ENCODE measurements at regions not wholly inside any gene's neighbourhood (a gene's known extent, or its start where the extent isn't known, plus 50 kb on each side); places are given as distances from the start of the nearest gene placed in this dataset.

- ChIA-PET CTCF (no interaction called here), POLR2A (ENCODE audit: unreplicated experiment) (no interaction called here)
- H3K36me3 ChIP-seq (ENCODE audit: control insufficient read depth, insufficient read depth, low read length) = no peaks in the 10 kb centered on the region
- H2BK15ac ChIP-seq (ENCODE audit: low read depth, low read length) = no peak overlapping the region
- H2AK9ac ChIP-seq (replicated peaks; ENCODE audit: low read depth, low read length, poor library complexity) = no peak overlapping the region
- TF ChIP-seq CHD1 (IDR thresholded peaks at IDR 0.05; ENCODE audit: low read depth, low read length) (no peak), BHLHE40 (IDR thresholded peaks at IDR 0.05; ENCODE audit: low read depth, low read length) (no peak), RFX5 (IDR thresholded peaks at IDR 0.05; ENCODE audit: low read depth, low read length) (no peak), MAZ (IDR thresholded peaks at IDR 0.05; ENCODE audit: borderline replicate concordance, low read depth, low read length) (no peak), SMC3 (IDR thresholded peaks at IDR 0.05; ENCODE audit: low read depth, low read length) (no peak), MXI1 (IDR thresholded peaks at IDR 0.05; ENCODE audit: borderline replicate concordance, low read depth, low read length) (no peak), POLR2A (IDR thresholded peaks at IDR 0.05; ENCODE audit: low read depth, low read length) (no peak), CTCF (conservative IDR thresholded peaks at IDR 0.05; ENCODE audit: low read depth, low read length) (no peak), MAFK (IDR thresholded peaks at IDR 0.05; ENCODE audit: low read depth, low read length) (no peak)
- TF ChIP-seq, protein P1, sequence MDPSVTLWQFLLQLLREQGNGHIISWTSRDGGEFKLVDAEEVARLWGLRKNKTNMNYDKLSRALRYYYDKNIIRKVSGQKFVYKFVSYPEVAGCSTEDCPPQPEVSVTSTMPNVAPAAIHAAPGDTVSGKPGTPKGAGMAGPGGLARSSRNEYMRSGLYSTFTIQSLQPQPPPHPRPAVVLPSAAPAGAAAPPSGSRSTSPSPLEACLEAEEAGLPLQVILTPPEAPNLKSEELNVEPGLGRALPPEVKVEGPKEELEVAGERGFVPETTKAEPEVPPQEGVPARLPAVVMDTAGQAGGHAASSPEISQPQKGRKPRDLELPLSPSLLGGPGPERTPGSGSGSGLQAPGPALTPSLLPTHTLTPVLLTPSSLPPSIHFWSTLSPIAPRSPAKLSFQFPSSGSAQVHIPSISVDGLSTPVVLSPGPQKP (IDR thresholded peaks at IDR 0.05; ENCODE audit: borderline replicate concordance, low read depth, low read length) = no peak
- intact Hi-C loops (cut with micrococcal nuclease) (loop anchor here (10.0 kb wide), 1 partner anchor 536 kb away; no protein-coding TSS in a partner anchor), dilution Hi-C loops (cut with HindIII; ENCODE audit: low sequenced_read_pairs, unreplicated experiment) (no loop called here), in situ Hi-C loops (cut with MboI; ENCODE audit: low sequenced_read_pairs) (loop anchor here (10.0 kb wide), 1 partner anchor 176 kb away; no protein-coding TSS in a partner anchor)
- H3K14ac ChIP-seq (replicated peaks; ENCODE audit: low read depth, low read length) = no peak overlapping the region
- no peak overlapping the region for H2BK5ac ChIP-seq (ENCODE audit: low read depth, low read length, poor library complexity, severe bottlenecking)
- H2AFZ ChIP-seq (replicated peaks; ENCODE audit: low read length, poor library complexity) = no peak overlapping the region
- DNase-seq = no peak
- no peak overlapping the region for H3K4ac ChIP-seq (ENCODE audit: low read depth, low read length)
- no peaks in the 10 kb centered on the region for H3K4me1 ChIP-seq (ENCODE audit: control insufficient read depth, insufficient read depth, low read length)
- no peak overlapping the region for H3K18ac ChIP-seq (ENCODE audit: low read depth, low read length)
- no peaks in the 10 kb centered on the region for H4K20me1 ChIP-seq (ENCODE audit: insufficient read depth, low read length)
- BruUV-seq (replicated peaks) = no TSS peak
- no peak overlapping the region for H3K27ac ChIP-seq (ENCODE audit: insufficient read depth, low read length)
- no CpG with 5 or more reads among the region's 5 CpGs for WGBS, 2 experiments (ENCODE audit: extremely low coverage in 2 of 2, insufficient read length in 1 of 2)
- H2BK20ac ChIP-seq (ENCODE audit: low read depth, low read length) = no peak overlapping the region
- ATAC-seq (ENCODE audit: low read depth) = no peak
- H4K8ac ChIP-seq (ENCODE audit: low read depth in 2 of 2, low read length in 2 of 2) = no peak overlapping the region
- no peak overlapping the region for H3K9ac ChIP-seq (ENCODE audit: low read depth, low read length)
- no peak overlapping the region for H3K4me2 ChIP-seq (ENCODE audit: low read depth, low read length)
- H3K4me3 ChIP-seq (ENCODE audit: insufficient read depth, low read depth, low read length) = no peak overlapping the region
- H4K91ac ChIP-seq (ENCODE audit: insufficient read depth, low read depth, low read length) = no peak overlapping the region
- H3K79me1 ChIP-seq (ENCODE audit: low read depth in 1 of 2, low read length in 2 of 2) = no peaks in the 10 kb centered on the region
- H3K27me3 ChIP-seq (ENCODE audit: control insufficient read depth, insufficient read depth, low read length) = no peaks in the 10 kb centered on the region
- no peak overlapping the region for H3K56ac ChIP-seq (ENCODE audit: extremely low read depth, insufficient read depth, low read length)
- no peak overlapping the region for H3K23ac ChIP-seq (ENCODE audit: low read depth, low read length)
- no peak overlapping the region for H2AK5ac ChIP-seq (ENCODE audit: low read depth, low read length)
- H3K9me1 ChIP-seq (ENCODE audit: insufficient read depth, low read length) = no peaks in the 10 kb centered on the region
- no peak overlapping the region for H4K5ac ChIP-seq (ENCODE audit: low read depth, low read length)
- no peak overlapping the region for H2BK120ac ChIP-seq (ENCODE audit: low read depth, low read length)
- H3K9me3 ChIP-seq (ENCODE audit: control insufficient read depth, insufficient read depth, low read length) = no peaks in the 10 kb centered on the region
Observed at GRCh38 chr5:136420168-136420898, 55.0 kb upstream of the TRPC7 start.

Measured in IMR-90 (cell line).